ENCODE measurements at regions not wholly inside any gene's neighbourhood (a gene's known extent, or its start where the extent isn't known, plus 50 kb on each side); places are given as distances from the start of the nearest gene placed in this dataset.

DNA sequence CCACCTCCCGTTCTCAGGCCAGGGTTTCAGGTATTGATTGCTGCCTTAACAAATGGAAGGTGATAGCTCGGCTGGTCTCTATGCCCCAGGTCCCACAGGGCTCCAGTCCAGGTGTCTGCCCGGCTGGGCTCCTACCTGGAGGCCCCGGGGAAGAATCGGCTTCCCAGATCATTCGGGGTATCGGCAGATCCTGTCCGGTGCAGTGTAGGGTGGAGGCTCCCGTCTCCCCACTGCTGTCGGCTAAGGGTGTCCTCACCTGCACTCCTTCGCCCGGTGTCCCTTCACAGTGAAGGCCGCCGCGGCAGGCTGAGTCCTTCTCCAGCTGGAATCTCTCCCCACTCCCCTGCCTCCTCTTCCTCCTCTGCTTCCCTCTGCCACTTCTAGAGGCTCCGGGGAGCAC is 573.9 kb upstream of the SALL3 start:
- H3K4me3 ChIP-seq (ENCODE audit: low read depth, low read length) = no peak overlapping the region

DNA sequence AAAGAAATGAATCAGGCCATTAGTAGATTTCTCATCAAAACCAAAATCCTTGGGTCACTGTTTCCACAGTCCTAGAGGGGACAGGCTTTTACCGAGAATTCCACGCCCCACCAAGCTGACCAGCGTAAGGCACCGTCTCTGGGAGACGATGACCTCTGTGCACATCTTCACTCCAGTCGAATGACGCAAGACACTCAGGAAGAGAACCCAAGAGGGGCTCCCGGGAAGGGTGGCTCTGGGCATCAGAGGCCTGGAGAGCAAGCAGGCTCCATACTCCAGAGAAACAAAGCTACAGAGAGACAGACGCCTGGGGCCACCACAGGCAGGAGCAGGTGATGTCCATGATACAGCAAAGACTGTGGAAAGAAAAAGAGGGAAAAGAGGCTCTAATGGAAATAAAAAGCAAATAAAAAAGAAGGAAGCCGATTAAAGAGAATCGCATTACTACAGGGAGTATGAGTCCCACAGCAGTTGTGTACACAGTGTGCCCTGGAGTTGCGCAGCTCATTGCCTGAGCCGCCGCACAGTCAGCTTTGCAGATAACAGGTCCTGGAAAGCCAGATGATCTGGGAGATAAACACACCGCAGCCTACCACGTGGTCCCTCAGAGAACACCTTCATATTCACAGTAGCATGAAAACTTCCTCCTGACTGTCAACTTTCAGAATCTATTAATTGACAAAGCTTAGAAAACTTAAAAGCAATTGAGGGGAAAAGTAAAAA is 572.7 kb upstream of the SALL3 start:
- no peak overlapping the region for H3K4me3 ChIP-seq (ENCODE audit: low read depth, low read length)
- TF ChIP-seq, protein P1, sequence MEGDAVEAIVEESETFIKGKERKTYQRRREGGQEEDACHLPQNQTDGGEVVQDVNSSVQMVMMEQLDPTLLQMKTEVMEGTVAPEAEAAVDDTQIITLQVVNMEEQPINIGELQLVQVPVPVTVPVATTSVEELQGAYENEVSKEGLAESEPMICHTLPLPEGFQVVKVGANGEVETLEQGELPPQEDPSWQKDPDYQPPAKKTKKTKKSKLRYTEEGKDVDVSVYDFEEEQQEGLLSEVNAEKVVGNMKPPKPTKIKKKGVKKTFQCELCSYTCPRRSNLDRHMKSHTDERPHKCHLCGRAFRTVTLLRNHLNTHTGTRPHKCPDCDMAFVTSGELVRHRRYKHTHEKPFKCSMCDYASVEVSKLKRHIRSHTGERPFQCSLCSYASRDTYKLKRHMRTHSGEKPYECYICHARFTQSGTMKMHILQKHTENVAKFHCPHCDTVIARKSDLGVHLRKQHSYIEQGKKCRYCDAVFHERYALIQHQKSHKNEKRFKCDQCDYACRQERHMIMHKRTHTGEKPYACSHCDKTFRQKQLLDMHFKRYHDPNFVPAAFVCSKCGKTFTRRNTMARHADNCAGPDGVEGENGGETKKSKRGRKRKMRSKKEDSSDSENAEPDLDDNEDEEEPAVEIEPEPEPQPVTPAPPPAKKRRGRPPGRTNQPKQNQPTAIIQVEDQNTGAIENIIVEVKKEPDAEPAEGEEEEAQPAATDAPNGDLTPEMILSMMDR (IDR thresholded peaks at IDR 0.05; ENCODE audit: low read depth, low read length) = no peak

More for the DNA sequence above, 573.9 kb upstream of the SALL3 start:
- TF ChIP-seq, protein P1 (IDR thresholded peaks at IDR 0.05; ENCODE audit: low read depth, low read length) = no peak

DNA sequence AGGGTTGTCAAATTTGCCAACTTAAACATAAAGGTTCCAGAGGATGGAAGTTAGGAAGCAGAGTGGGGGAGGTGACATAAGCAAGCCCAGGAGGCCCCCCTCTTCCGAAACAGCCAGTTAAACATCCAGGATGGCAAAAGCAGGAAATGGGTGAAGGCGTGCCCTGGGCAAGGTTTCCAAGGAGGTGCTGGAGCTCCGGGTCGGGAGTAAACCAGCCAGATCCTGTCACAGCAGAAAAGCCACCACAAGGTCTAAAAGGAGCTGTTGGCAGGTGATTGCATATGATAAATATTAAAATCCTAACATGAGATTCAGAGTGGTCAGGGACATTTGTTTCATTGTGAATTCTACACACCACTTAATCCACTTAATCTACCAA is 572.2 kb upstream of the SALL3 start:
- H3K4me3 ChIP-seq (ENCODE audit: low read depth, low read length) = no peak overlapping the region
- TF ChIP-seq, protein P1 (IDR thresholded peaks at IDR 0.05; ENCODE audit: low read depth, low read length) = no peak

DNA sequence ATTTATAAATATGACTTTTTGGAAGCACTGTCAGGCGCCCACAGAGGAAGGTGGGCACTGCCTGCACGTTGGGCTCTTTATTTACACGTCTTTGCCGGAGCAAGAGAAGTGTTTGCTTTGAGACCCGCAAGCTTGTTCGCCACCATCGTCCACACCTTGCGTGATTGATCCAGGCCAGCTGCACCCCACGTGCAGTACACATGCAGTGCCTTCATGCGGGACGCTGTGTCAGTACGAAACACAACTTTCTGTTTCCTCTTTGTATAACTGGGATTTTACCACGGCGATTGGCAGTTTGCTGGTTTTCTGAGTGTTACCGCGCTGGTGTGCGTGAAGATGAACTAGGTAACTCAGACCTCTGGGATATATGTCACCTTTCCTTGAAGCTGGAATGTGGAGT is 571.0 kb upstream of the SALL3 start:
- H3K4me3 ChIP-seq (ENCODE audit: low read depth, low read length) = no peak overlapping the region
- TF ChIP-seq, protein P1 (IDR thresholded peaks at IDR 0.05; ENCODE audit: low read depth, low read length) = no peak

DNA sequence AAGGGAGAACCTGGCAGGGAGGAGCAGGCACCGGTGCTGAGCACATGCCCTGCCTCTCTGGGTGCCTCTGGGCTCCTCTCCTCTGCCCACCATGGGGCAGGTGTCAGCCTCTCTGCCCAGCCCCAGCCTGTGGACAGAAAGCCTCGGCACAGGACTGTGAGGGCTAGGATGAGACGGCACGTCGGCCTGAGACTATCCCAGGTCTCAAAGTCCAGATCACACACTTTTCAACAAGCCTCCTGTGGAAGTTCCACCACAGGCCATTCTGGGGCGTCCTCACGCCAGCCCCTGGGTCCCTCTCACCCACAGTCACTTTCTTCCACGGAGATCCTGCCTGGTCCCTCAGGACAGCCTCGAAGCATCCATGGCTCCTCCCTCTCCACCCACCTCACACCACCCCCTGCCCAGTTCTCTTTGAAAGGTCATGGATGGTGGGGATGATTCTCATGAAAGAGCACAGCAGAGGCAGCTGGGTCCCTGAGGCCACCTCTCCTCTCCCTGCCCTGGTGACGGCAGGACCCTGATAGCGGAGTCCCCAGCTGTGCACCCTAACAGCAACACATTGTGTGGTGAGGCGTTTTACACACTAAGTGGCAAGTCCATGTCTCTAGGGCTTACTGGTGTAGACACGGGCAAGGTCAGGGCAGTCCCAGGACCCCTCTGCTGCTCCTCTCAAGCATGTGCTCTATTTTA is 569.4 kb upstream of the SALL3 start:
- H3K4me3 ChIP-seq (ENCODE audit: low read depth, low read length) = no peak overlapping the region
- TF ChIP-seq, protein P1 (IDR thresholded peaks at IDR 0.05; ENCODE audit: low read depth, low read length) = no peak

DNA sequence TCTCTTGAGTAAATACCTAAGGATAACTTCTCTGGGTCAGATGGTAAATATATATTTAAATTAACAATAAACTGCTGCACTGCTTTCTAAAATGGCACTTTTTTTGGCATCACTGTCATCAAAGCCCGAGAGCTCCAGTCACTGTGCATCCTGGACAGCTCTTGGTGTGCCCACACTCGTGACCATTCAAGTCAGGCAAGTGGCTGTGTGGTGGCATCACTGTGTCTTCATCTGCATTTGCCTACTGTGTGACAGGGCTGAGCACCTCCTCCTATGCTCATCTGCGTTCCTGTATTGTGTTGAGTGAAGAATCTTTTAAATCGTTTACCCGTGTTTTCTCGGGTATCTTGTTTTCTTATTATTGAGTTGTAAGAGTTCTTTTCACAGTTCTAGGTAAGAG is 568.1 kb upstream of the SALL3 start:
- TF ChIP-seq, protein P1 (IDR thresholded peaks at IDR 0.05; ENCODE audit: low read depth, low read length) = no peak
- no peak overlapping the region for H3K4me3 ChIP-seq (ENCODE audit: low read depth, low read length)

DNA sequence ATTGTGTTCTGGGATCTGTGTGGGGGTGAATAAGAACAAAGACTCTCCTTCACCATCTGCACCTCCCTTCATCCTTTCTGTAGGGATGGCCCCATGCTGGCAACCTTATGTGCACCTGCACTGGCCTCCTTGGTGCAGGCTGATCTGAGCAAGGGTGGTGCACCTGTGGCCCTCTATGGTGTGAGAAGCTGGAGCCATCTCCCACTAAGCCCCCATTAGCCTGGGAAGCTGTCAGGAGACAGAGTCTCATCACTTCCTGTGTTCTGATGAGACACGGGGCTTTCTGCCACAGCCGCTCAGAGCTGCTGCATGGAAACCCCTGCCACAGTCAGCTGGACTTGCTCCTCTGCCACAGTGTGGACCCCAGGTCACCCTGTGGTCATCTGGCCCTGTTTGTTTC is 565.3 kb upstream of the SALL3 start:
- TF ChIP-seq, protein P1 (IDR thresholded peaks at IDR 0.05; ENCODE audit: low read depth, low read length) = no peak
- no peak overlapping the region for H3K4me3 ChIP-seq (ENCODE audit: low read depth, low read length)
